IMR-90 (cell line): ENCODE measurements at regions not wholly inside any gene's neighbourhood (a gene's known extent, or its start where the extent isn't known, plus 50 kb on each side); places are given as distances from the start of the nearest gene placed in this dataset.

Experiments
- ATAC-seq: fragments of 200-7000 bp; cut with Tn5 transposase; 2 replicates; pipeline ENCODE4 v1.9.1; 2020; ENCODE audit warnings: low read depth, mild to moderate bottlenecking, moderate library complexity
- BruUV-seq: library from RNA; stranded (reverse); fragments of 400-500 nt; replicated peaks from 2 replicates; lab custom pipeline; 2021; lab: Mats Ljungman, UMichigan
- CTCF ChIA-PET: fragments of 300-600 bp; formaldehyde crosslinking; extraction: SDS; loops from one replicate; lab custom pipeline; 2021; ENCODE audit warnings: antibody characterized with exemption; lab: Yijun Ruan, JAX
- POLR2A ChIA-PET: fragments of 300-600 bp; sonication (Branson Sonifier 250); formaldehyde crosslinking; loops from one replicate; lab custom pipeline; 2022; ENCODE audit warnings: antibody characterized with exemption; ENCODE audit not compliant: unreplicated experiment; lab: Charles Lee
- DNase-seq: peaks from one replicate; pipeline ENCODE4 v3.0.0; 2013
- H2AFZ ChIP-seq: replicated peaks from 2 replicates; pipeline ENCODE3; 2013; ENCODE audit warnings: low read length, mild to moderate bottlenecking; ENCODE audit not compliant: poor library complexity
- H2AK5ac ChIP-seq: 2 replicates; pipeline ENCODE4 v1.6.1; 2013; ENCODE audit warnings: low read depth, low read length, inconsistent platforms
- H2AK9ac ChIP-seq: replicated peaks from 2 replicates; pipeline ENCODE3; 2013; ENCODE audit warnings: mild to moderate bottlenecking, low read depth, low read length, moderate library complexity; ENCODE audit not compliant: poor library complexity
- H2BK120ac ChIP-seq: 2 replicates; pipeline ENCODE4 v1.6.1; 2013; ENCODE audit warnings: low read depth, low read length, inconsistent platforms
- H2BK15ac ChIP-seq: 3 replicates; pipeline ENCODE4 v1.6.1; 2013; ENCODE audit warnings: low read depth, low read length, inconsistent platforms
- H2BK20ac ChIP-seq: 2 replicates; pipeline ENCODE4 v1.6.1; 2013; ENCODE audit warnings: low read depth, mild to moderate bottlenecking, inconsistent platforms, low read length, moderate library complexity
- H2BK5ac ChIP-seq: 2 replicates; pipeline ENCODE4 v1.6.1; 2013; ENCODE audit warnings: mild to moderate bottlenecking, low read depth, low read length, inconsistent platforms; ENCODE audit not compliant: poor library complexity, severe bottlenecking
- H3K14ac ChIP-seq: replicated peaks from 2 replicates; pipeline ENCODE4 v1.6.1; 2013; ENCODE audit warnings: low read depth, low read length, inconsistent platforms
- H3K18ac ChIP-seq: 2 replicates; pipeline ENCODE4 v1.6.1; 2013; ENCODE audit warnings: low read depth, low read length, control low read depth
- H3K23ac ChIP-seq: 2 replicates; pipeline ENCODE4 v1.6.1; 2013; ENCODE audit warnings: low read depth, low read length, inconsistent platforms
- H3K27ac ChIP-seq: 2 replicates; pipeline ENCODE4 v1.5.1; 2013; ENCODE audit warnings: mild to moderate bottlenecking, control low read depth, low read length; ENCODE audit not compliant: insufficient read depth
- H3K27me3 ChIP-seq: 2 replicates; pipeline ENCODE4 v1.6.1; 2013; ENCODE audit warnings: low read length; ENCODE audit not compliant: control insufficient read depth, insufficient read depth
- H3K36me3 ChIP-seq: 2 replicates; pipeline ENCODE4 v1.6.1; 2013; ENCODE audit warnings: low read length, mixed read lengths; ENCODE audit not compliant: control insufficient read depth, insufficient read depth
- H3K4ac ChIP-seq: 2 replicates; pipeline ENCODE4 v1.6.1; 2013; ENCODE audit warnings: low read depth, low read length, inconsistent platforms
- H3K4me1 ChIP-seq: 2 replicates; pipeline ENCODE4 v1.6.1; 2013; ENCODE audit warnings: low read length, mixed read lengths; ENCODE audit not compliant: control insufficient read depth, insufficient read depth
- H3K4me2 ChIP-seq: 2 replicates; pipeline ENCODE4 v1.6.1; 2013; ENCODE audit warnings: low read depth, mild to moderate bottlenecking, control low read depth, low read length, moderate library complexity
- H3K4me3 ChIP-seq: 2 replicates; pipeline ENCODE4 v1.5.1; 2013; ENCODE audit warnings: low read depth, mild to moderate bottlenecking, control low read depth, low read length, moderate library complexity; ENCODE audit not compliant: insufficient read depth
- H3K56ac ChIP-seq: 2 replicates; pipeline ENCODE4 v1.6.1; 2013; ENCODE audit warnings: low read length, inconsistent platforms; ENCODE audit not compliant: insufficient read depth; ENCODE audit errors: extremely low read depth
- H3K79me1 ChIP-seq, 2 experiments: 2 replicates each; pipeline ENCODE4 v1.6.1; 2013; ENCODE audit warnings: low read length in 2 of 2, inconsistent platforms in 1 of 2, low read depth in 1 of 2
- H3K9ac ChIP-seq: 2 replicates; pipeline ENCODE4 v1.6.1; 2013; ENCODE audit warnings: low read depth, low read length, control low read depth
- H3K9me1 ChIP-seq: 2 replicates; pipeline ENCODE4 v1.6.1; 2013; ENCODE audit warnings: low read length, inconsistent platforms; ENCODE audit not compliant: insufficient read depth
- H3K9me3 ChIP-seq: 2 replicates; pipeline ENCODE4 v1.6.1; 2013; ENCODE audit warnings: low read length; ENCODE audit not compliant: control insufficient read depth, insufficient read depth
- H4K20me1 ChIP-seq: 2 replicates; pipeline ENCODE4 v1.6.1; 2013; ENCODE audit warnings: low read length, inconsistent platforms; ENCODE audit not compliant: insufficient read depth
- H4K5ac ChIP-seq: 2 replicates; pipeline ENCODE4 v1.6.1; 2013; ENCODE audit warnings: mild to moderate bottlenecking, low read depth, low read length, control low read depth
- H4K8ac ChIP-seq, 2 experiments: 2 replicates each; pipeline ENCODE4 v1.6.1; 2013; ENCODE audit warnings: low read depth in 2 of 2, low read length in 2 of 2, control low read depth in 1 of 2, inconsistent platforms in 1 of 2
- H4K91ac ChIP-seq: 2 replicates; pipeline ENCODE4 v1.6.1; 2013; ENCODE audit warnings: low read depth, low read length, inconsistent platforms; ENCODE audit not compliant: insufficient read depth
- BHLHE40 ChIP-seq: fragments of 150-350 bp; IDR thresholded peaks from 2 replicates; pipeline ENCODE4 v1.6.1; 2016; ENCODE audit warnings: mild to moderate bottlenecking, low read depth, low read length
- CEBPB ChIP-seq: IDR thresholded peaks from 2 replicates; pipeline ENCODE4 v1.6.1; 2012; ENCODE audit warnings: low read depth, low read length, improper control_type of control experiment
- CHD1 ChIP-seq: IDR thresholded peaks from 2 replicates; pipeline ENCODE4 v1.6.1; 2012; ENCODE audit warnings: low read depth, low read length, improper control_type of control experiment
- FOS ChIP-seq: fragments of 150-350 bp; IDR thresholded peaks from 2 replicates; pipeline ENCODE4 v1.6.1; 2016; ENCODE audit warnings: low read depth, low read length
- MAFK ChIP-seq: IDR thresholded peaks from 2 replicates; pipeline ENCODE4 v1.6.1; 2012; ENCODE audit warnings: low read depth, low read length, improper control_type of control experiment
- MAZ ChIP-seq: IDR thresholded peaks from 2 replicates; pipeline ENCODE4 v1.6.1; 2012; ENCODE audit warnings: low read depth, mild to moderate bottlenecking, low read length, improper control_type of control experiment, moderate library complexity, borderline replicate concordance
- MXI1 ChIP-seq: IDR thresholded peaks from 2 replicates; pipeline ENCODE4 v1.6.1; 2012; ENCODE audit warnings: low read depth, mild to moderate bottlenecking, low read length, moderate library complexity, borderline replicate concordance
- NFE2L2 ChIP-seq: fragments of 150-350 bp; IDR thresholded peaks from 2 replicates; pipeline ENCODE4 v1.6.1; 2016; ENCODE audit warnings: low read depth, mild to moderate bottlenecking, low read length
- POLR2A ChIP-seq: IDR thresholded peaks from 2 replicates; pipeline ENCODE4 v1.6.1; 2012; ENCODE audit warnings: mild to moderate bottlenecking, low read depth, low read length
- RAD21 ChIP-seq: IDR thresholded peaks from 2 replicates; pipeline ENCODE4 v1.6.1; 2012; ENCODE audit warnings: low read length, improper control_type of control experiment
- RCOR1 ChIP-seq: IDR thresholded peaks from 2 replicates; pipeline ENCODE4 v1.6.1; 2012; ENCODE audit warnings: mild to moderate bottlenecking, low read length, improper control_type of control experiment; ENCODE audit not compliant: insufficient replicate concordance
- RFX5 ChIP-seq: IDR thresholded peaks from 2 replicates; pipeline ENCODE4 v1.8.0; 2012; ENCODE audit warnings: low read depth, mild to moderate bottlenecking, low read length, moderate library complexity
- SMC3 ChIP-seq: fragments of 150-350 bp; IDR thresholded peaks from 2 replicates; pipeline ENCODE4 v1.6.1; 2016; ENCODE audit warnings: low read depth, mild to moderate bottlenecking, antibody characterized with exemption, low read length, moderate library complexity
- WGBS, 2 experiments: methylation state at CpG; one replicate each; pipeline versions ENCODE4 v1.1.5 to v1.1.7; 2013; ENCODE audit warnings: missing lambda C conversion rate in 2 of 2; ENCODE audit not compliant: insufficient read length in 1 of 2; ENCODE audit errors: extremely low coverage in 2 of 2; 5-methylcytosine and 5-hydroxymethylcytosine counted together
- dilution Hi-C: fragments of 300-500 bp; cut with HindIII; formaldehyde crosslinking; loops from one replicate; pipeline ENCODE4 v1.14.3; 2018; ENCODE audit warnings: low sequenced_read_pairs; ENCODE audit not compliant: unreplicated experiment
- in situ Hi-C: fragments of 300-500 bp; cut with MboI; formaldehyde crosslinking; loops from 3 replicates; pipeline ENCODE4 v1.14.3; 2019; ENCODE audit warnings: low sequenced_read_pairs, inconsistent platforms, mixed read lengths
- intact Hi-C: fragments of 100-400 bp; cut with micrococcal nuclease; formaldehyde crosslinking; loops from 2 replicates; pipeline ENCODE4 v1.10.0; 2022
- TF ChIP-seq, protein P1 (sequence below): conservative IDR thresholded peaks from 2 replicates; pipeline ENCODE4 v1.5.1; 2012; ENCODE audit warnings: mild to moderate bottlenecking, low read depth, low read length, improper control_type of control experiment
- TF ChIP-seq, protein P2 (sequence below): fragments of 150-350 bp; IDR thresholded peaks from 2 replicates; pipeline ENCODE4 v1.6.1; 2017; ENCODE audit warnings: mild to moderate bottlenecking, antibody characterized with exemption, low read length, low read depth
- TF ChIP-seq, protein P3 (sequence below): fragments of 150-350 bp; IDR thresholded peaks from 2 replicates; pipeline ENCODE4 v1.6.1; 2016; ENCODE audit warnings: low read depth, mild to moderate bottlenecking, low read length, moderate library complexity, borderline replicate concordance

DNA sequence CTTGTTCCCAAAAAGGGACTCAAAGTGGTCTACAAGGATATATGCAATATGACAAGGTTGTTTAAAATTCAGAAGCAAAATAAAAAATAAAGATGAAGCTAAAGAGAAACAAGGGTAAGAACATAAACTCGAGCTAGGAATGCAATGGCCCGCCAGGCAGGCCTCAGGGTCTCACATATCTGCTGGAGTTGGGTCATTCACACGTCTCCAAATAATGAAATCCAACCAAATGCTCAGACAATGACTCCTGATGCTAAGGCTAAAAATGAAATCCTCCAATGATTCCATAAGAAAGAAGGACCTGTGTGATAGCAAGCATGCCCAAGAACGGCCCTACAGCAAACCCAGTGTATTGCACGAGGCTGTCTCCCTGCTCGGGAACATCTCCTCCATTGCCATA, 153.3 kb upstream of the ETS2 start:
- Histone ChIP-seq H2AK9ac (no peak overlapping the region), H3K79me1 (no peaks in the 10 kb centered on the region), H3K18ac (no peak overlapping the region), H3K36me3 (no peaks in the 10 kb centered on the region), H2BK5ac (no peak overlapping the region), H3K9ac (no peak overlapping the region), H2BK15ac (no peak overlapping the region), H3K9me1 (no peaks in the 10 kb centered on the region), H3K4me3 (no peak overlapping the region), H2BK120ac (no peak overlapping the region), H3K9me3 (peaks cover 2% of the 10 kb centered on the region), H4K5ac (no peak overlapping the region), H3K56ac (no peak overlapping the region), H3K4me1 (no peaks in the 10 kb centered on the region), H3K4me2 (no peak overlapping the region), H4K91ac (no peak overlapping the region), H2AFZ (no peak overlapping the region), H3K14ac (no peak overlapping the region), H3K27ac (no peak overlapping the region), H2BK20ac (no peak overlapping the region), H4K20me1 (no peaks in the 10 kb centered on the region), H3K27me3 (peaks cover 75% of the 10 kb centered on the region), H3K4ac (no peak overlapping the region), H4K8ac (no peak overlapping the region), H2AK5ac (no peak overlapping the region), H3K23ac (no peak overlapping the region)
- intact Hi-C loops = no loop called here
- no CpG with 5 or more reads among the region's 6 CpGs for WGBS, 2 experiments
- dilution Hi-C loops = no loop called here
- in situ Hi-C loops = no loop called here
- no TSS peak for BruUV-seq
- TF ChIP-seq MXI1 = no peak
- TF ChIP-seq RFX5 = no peak
- no peak for TF ChIP-seq CEBPB
- TF ChIP-seq BHLHE40 = no peak
- TF ChIP-seq, protein P1, sequence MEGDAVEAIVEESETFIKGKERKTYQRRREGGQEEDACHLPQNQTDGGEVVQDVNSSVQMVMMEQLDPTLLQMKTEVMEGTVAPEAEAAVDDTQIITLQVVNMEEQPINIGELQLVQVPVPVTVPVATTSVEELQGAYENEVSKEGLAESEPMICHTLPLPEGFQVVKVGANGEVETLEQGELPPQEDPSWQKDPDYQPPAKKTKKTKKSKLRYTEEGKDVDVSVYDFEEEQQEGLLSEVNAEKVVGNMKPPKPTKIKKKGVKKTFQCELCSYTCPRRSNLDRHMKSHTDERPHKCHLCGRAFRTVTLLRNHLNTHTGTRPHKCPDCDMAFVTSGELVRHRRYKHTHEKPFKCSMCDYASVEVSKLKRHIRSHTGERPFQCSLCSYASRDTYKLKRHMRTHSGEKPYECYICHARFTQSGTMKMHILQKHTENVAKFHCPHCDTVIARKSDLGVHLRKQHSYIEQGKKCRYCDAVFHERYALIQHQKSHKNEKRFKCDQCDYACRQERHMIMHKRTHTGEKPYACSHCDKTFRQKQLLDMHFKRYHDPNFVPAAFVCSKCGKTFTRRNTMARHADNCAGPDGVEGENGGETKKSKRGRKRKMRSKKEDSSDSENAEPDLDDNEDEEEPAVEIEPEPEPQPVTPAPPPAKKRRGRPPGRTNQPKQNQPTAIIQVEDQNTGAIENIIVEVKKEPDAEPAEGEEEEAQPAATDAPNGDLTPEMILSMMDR = no peak
- no peak for TF ChIP-seq SMC3
- no peak for TF ChIP-seq NFE2L2
- TF ChIP-seq, protein P2, sequence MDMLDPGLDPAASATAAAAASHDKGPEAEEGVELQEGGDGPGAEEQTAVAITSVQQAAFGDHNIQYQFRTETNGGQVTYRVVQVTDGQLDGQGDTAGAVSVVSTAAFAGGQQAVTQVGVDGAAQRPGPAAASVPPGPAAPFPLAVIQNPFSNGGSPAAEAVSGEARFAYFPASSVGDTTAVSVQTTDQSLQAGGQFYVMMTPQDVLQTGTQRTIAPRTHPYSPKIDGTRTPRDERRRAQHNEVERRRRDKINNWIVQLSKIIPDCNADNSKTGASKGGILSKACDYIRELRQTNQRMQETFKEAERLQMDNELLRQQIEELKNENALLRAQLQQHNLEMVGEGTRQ = no peak
- no peak for TF ChIP-seq MAZ
- TF ChIP-seq RCOR1 = no peak
- TF ChIP-seq, protein P3, sequence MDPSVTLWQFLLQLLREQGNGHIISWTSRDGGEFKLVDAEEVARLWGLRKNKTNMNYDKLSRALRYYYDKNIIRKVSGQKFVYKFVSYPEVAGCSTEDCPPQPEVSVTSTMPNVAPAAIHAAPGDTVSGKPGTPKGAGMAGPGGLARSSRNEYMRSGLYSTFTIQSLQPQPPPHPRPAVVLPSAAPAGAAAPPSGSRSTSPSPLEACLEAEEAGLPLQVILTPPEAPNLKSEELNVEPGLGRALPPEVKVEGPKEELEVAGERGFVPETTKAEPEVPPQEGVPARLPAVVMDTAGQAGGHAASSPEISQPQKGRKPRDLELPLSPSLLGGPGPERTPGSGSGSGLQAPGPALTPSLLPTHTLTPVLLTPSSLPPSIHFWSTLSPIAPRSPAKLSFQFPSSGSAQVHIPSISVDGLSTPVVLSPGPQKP = no peak
- no peak for TF ChIP-seq FOS
- no peak for TF ChIP-seq CHD1
- TF ChIP-seq POLR2A = no peak
- no peak for TF ChIP-seq RAD21
- no peak for TF ChIP-seq MAFK
- CTCF ChIA-PET = no interaction called here
- ATAC-seq (no peak), DNase-seq (no peak)
- POLR2A ChIA-PET = no interaction called here
